Activated CD8-positive, alpha-beta T cell treated with anti-CD3 and anti-CD28 coated beads for 36 hours (primary cell): ENCODE measurements at regions not wholly inside any gene's neighbourhood (a gene's known extent, or its start where the extent isn't known, plus 50 kb on each side); places are given as distances from the start of the nearest gene placed in this dataset.

ENCODE experiments used
- ATAC-seq: fragments of 200-7000 bp; cut with Tn5 transposase; one replicate; pipeline ENCODE4 v1.10.0; 2021; ENCODE audit warnings: mild to moderate bottlenecking, moderate library complexity
- CTCF ChIA-PET: fragments of 350-600 bp; sonication (Branson Sonifier 250); formaldehyde crosslinking; loops from one replicate; lab custom pipeline; 2021; ENCODE audit warnings: antibody characterized with exemption; lab: Charles Lee
- POLR2A ChIA-PET: fragments of 350-600 bp; sonication (Branson Sonifier 250); formaldehyde crosslinking; loops from one replicate; lab custom pipeline; 2021; ENCODE audit warnings: antibody characterized with exemption; lab: Charles Lee
- DNase-seq: peaks from one replicate; pipeline ENCODE4 v3.0.0-alpha.2; 2020
- H3K27ac Mint-ChIP-seq: one replicate; pipeline ENCODE4 v1.8.0; 2021; ENCODE audit warnings: mild to moderate bottlenecking, mixed read lengths
- H3K27me3 Mint-ChIP-seq: one replicate; pipeline ENCODE4 v1.8.0; 2021; ENCODE audit warnings: mixed read lengths
- H3K36me3 Mint-ChIP-seq: one replicate; pipeline ENCODE4 v1.8.0; 2021; ENCODE audit warnings: low read depth, mixed read lengths
- H3K4me1 Mint-ChIP-seq: one replicate; pipeline ENCODE4 v1.8.0; 2021; ENCODE audit warnings: low read depth, mixed read lengths
- H3K4me3 Mint-ChIP-seq: one replicate; pipeline ENCODE4 v1.8.0; 2021; ENCODE audit warnings: mild to moderate bottlenecking, moderate library complexity, mixed read lengths
- H3K9me3 Mint-ChIP-seq: one replicate; pipeline ENCODE4 v1.8.0; 2021; ENCODE audit warnings: mixed read lengths
- intact Hi-C: fragments of 100-400 bp; cut with micrococcal nuclease; formaldehyde crosslinking; loops from one replicate; pipeline ENCODE4 v1.10.0; 2022
- TF ChIP-seq, protein P1 (sequence below): fragments of 200-600 bp; IDR thresholded peaks from one replicate; pipeline ENCODE4 v1.8.0; 2022; ENCODE audit warnings: antibody characterized with exemption, mild to moderate bottlenecking

DNA sequence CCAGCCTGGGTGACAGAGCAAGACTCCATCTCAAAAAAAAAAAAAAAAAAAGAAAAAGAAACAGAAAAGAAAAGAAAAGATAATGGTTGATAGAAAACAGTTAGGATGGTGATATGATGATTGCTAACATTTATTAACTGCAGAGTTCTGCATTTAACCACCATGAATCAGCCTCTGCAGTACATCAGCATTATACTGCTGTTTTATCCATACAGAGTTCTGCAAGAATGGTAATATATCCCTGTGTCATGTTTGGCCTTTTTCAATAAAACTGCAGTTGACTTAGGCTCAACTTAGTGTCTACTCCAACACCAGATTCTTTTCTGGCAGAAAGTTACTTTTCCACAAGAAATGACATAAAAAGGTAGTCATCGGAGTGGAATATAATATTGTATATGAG is 62.6 kb downstream of the DUSP6 start:
- DNase-seq (no peak), ATAC-seq (no peak)
- no peak overlapping the region for H3K4me3 Mint-ChIP-seq
- intact Hi-C loops: no loop called here
- no peaks in the 10 kb centered on the region for H3K36me3 Mint-ChIP-seq
- no peaks in the 10 kb centered on the region for H3K4me1 Mint-ChIP-seq
- TF ChIP-seq, protein P1, sequence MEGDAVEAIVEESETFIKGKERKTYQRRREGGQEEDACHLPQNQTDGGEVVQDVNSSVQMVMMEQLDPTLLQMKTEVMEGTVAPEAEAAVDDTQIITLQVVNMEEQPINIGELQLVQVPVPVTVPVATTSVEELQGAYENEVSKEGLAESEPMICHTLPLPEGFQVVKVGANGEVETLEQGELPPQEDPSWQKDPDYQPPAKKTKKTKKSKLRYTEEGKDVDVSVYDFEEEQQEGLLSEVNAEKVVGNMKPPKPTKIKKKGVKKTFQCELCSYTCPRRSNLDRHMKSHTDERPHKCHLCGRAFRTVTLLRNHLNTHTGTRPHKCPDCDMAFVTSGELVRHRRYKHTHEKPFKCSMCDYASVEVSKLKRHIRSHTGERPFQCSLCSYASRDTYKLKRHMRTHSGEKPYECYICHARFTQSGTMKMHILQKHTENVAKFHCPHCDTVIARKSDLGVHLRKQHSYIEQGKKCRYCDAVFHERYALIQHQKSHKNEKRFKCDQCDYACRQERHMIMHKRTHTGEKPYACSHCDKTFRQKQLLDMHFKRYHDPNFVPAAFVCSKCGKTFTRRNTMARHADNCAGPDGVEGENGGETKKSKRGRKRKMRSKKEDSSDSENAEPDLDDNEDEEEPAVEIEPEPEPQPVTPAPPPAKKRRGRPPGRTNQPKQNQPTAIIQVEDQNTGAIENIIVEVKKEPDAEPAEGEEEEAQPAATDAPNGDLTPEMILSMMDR: no peak
- H3K9me3 Mint-ChIP-seq: no peaks in the 10 kb centered on the region
- POLR2A ChIA-PET: no interaction called here
- H3K27ac Mint-ChIP-seq: no peak overlapping the region
- no peaks in the 10 kb centered on the region for H3K27me3 Mint-ChIP-seq
- CTCF ChIA-PET: no interaction called here

DNA sequence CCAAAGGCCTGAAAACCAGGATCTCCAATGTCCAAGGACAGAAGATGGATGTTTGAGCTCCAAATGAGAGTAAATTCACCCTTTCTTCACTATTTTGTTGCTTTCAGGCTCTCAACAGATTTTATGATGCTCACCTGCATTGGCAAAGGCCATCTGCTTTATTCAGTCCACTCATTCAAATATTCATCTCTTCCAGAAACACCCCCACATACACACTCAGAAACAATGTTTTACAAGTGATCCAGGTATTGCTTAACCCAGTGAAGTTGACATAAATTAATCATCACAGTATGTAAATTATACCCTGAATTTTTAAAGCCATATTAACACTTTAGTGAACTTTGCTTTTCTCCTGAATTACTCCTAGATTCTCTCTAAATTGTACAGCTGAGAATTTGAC is 63.3 kb downstream of the DUSP6 start:
- H3K9me3 Mint-ChIP-seq: no peaks in the 10 kb centered on the region
- no peak for ATAC-seq
- ChIA-PET CTCF (no interaction called here), POLR2A (interaction anchor here (0.6 to 0.7 kb wide), 3 partner anchors 44 to 329 kb away, joined by 3 to 4 read pairs (median 3); no protein-coding TSS in a partner anchor)
- no peak for DNase-seq
- H3K27me3 Mint-ChIP-seq: no peaks in the 10 kb centered on the region
- intact Hi-C loops: no loop called here
- TF ChIP-seq, protein P1: no peak
- H3K4me1 Mint-ChIP-seq: no peaks in the 10 kb centered on the region
- no peak overlapping the region for H3K4me3 Mint-ChIP-seq
- no peak overlapping the region for H3K27ac Mint-ChIP-seq
- H3K36me3 Mint-ChIP-seq: no peaks in the 10 kb centered on the region

DNA sequence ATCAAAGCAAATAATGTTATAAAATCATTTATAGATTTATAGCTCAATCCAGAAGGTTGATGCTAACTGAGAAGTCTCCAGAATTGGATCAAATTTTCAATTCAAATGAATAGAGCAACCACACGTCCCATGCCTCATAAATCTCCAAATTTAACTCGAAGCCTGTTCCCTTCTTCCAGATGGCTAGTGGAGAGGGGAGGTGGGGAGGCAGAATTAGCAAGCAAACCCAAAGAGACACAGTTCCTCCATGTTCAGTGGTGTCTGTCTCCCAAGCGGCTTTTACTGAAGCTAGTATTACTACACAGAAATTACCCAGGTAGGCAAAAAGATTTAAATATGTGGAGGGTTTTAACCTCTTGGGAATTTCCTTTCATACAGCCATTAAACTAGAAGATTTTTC is 65.8 kb downstream of the DUSP6 start:
- Mint-ChIP-seq H3K36me3 (no peaks in the 10 kb centered on the region), H3K27me3 (no peaks in the 10 kb centered on the region), H3K4me3 (no peak overlapping the region), H3K9me3 (no peaks in the 10 kb centered on the region), H3K27ac (no peak overlapping the region), H3K4me1 (peaks cover 2% of the 10 kb centered on the region)
- POLR2A ChIA-PET: no interaction called here
- ATAC-seq: no peak
- intact Hi-C loops: no loop called here
- CTCF ChIA-PET: interaction anchor here (1.1 kb wide), 1 partner anchor 13 kb away, joined by 3 read pairs; no protein-coding TSS in a partner anchor
- TF ChIP-seq, protein P1: no peak
- no peak for DNase-seq

DNA sequence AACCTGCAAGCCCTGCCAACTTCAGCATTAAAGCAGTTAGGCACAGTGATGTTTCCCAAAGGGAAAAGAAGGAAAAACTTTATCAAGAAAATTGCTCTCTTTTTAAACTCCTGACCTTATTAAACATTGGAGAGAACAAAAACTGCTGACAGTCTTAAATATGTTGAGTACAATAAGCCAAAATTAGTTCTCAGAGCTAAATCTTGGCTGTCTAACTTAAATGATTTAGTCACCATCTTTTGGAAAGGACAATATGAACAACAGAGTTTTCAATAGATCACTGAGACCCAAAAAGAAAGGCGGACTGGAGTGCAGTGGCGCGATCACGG is 70.8 kb downstream of the DUSP6 start:
- TF ChIP-seq, protein P1: no peak
- Mint-ChIP-seq H3K27me3 (no peaks in the 10 kb centered on the region), H3K4me3 (no peak overlapping the region), H3K9me3 (no peaks in the 10 kb centered on the region), H3K36me3 (no peaks in the 10 kb centered on the region), H3K4me1 (peaks cover 5% of the 10 kb centered on the region), H3K27ac (no peak overlapping the region)
- CTCF ChIA-PET: interaction anchor here (0.9 to 1.4 kb wide), 2 partner anchors 20 to 37 kb away, joined by 3 read pairs; no protein-coding TSS in a partner anchor
- POLR2A ChIA-PET: interaction anchor here (1.2 kb wide), 1 partner anchor 56 kb away, joined by 3 read pairs; no protein-coding TSS in a partner anchor
- intact Hi-C loops: no loop called here
- DNase-seq (no peak), ATAC-seq (no peak)

- ChIA-PET CTCF (interaction anchor here (1.4 kb wide), 1 partner anchor 36 kb away, joined by 3 read pairs; no protein-coding TSS in a partner anchor), POLR2A (no interaction called here)
- Mint-ChIP-seq H3K27me3 (no peaks in the 10 kb centered on the region), H3K27ac (no peak overlapping the region), H3K9me3 (no peaks in the 10 kb centered on the region), H3K4me1 (peaks cover 5% of the 10 kb centered on the region), H3K36me3 (no peaks in the 10 kb centered on the region), H3K4me3 (no peak overlapping the region)
- TF ChIP-seq, protein P1: no peak
- intact Hi-C loops: no loop called here
- DNase-seq (no peak), ATAC-seq (no peak)
Observed at GRCh38 chr12:89280833-89281538, 71.3 kb downstream of the DUSP6 start.
